ENCODE measurements at regions not wholly inside any gene's neighbourhood (a gene's known extent, or its start where the extent isn't known, plus 50 kb on each side); places are given as distances from the start of the nearest gene placed in this dataset.

DNA sequence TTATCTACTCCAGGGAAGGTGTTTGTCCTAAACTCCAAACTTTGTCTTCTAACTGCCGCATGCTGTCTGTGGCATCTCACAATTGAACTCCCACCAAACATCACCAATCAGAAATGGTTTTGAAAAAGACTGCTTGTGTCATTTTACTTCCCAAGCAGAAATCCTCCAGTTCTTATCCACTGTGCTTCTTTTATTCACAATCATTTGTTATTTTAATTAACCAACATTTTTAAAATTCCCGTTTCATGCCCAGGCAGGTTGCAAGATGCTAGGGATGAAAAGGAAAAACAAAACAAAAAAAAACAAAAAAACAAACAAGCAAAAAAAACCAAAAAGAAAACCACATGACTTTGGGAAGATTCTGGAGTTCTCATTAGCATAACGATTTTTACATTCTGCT lies 63.5 kb upstream of the RAB27B start:
- TF ChIP-seq, protein P1, sequence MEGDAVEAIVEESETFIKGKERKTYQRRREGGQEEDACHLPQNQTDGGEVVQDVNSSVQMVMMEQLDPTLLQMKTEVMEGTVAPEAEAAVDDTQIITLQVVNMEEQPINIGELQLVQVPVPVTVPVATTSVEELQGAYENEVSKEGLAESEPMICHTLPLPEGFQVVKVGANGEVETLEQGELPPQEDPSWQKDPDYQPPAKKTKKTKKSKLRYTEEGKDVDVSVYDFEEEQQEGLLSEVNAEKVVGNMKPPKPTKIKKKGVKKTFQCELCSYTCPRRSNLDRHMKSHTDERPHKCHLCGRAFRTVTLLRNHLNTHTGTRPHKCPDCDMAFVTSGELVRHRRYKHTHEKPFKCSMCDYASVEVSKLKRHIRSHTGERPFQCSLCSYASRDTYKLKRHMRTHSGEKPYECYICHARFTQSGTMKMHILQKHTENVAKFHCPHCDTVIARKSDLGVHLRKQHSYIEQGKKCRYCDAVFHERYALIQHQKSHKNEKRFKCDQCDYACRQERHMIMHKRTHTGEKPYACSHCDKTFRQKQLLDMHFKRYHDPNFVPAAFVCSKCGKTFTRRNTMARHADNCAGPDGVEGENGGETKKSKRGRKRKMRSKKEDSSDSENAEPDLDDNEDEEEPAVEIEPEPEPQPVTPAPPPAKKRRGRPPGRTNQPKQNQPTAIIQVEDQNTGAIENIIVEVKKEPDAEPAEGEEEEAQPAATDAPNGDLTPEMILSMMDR (IDR thresholded peaks at IDR 0.05; ENCODE audit: borderline replicate concordance, extremely low read depth, low read length, poor library complexity, severe bottlenecking) = no peak
- TF ChIP-seq EZH2 (IDR thresholded peaks at IDR 0.05; ENCODE audit: borderline replicate concordance, low read depth, low read length, severe bottlenecking) = no peak

Measured in DND-41 (cell line).